Activated CD8-positive, alpha-beta T cell treated with anti-CD3 and anti-CD28 coated beads for 36 hours (primary cell): ENCODE measurements at regions not wholly inside any gene's neighbourhood (a gene's known extent, or its start where the extent isn't known, plus 50 kb on each side); places are given as distances from the start of the nearest gene placed in this dataset.

Source experiments
- ATAC-seq: fragments of 200-7000 bp; cut with Tn5 transposase; one replicate; pipeline ENCODE4 v1.10.0; 2021; ENCODE audit warnings: mild to moderate bottlenecking, moderate library complexity
- CTCF ChIA-PET: fragments of 350-600 bp; sonication (Branson Sonifier 250); formaldehyde crosslinking; loops from one replicate; lab custom pipeline; 2021; ENCODE audit warnings: antibody characterized with exemption; lab: Charles Lee
- POLR2A ChIA-PET: fragments of 350-600 bp; sonication (Branson Sonifier 250); formaldehyde crosslinking; loops from one replicate; lab custom pipeline; 2021; ENCODE audit warnings: antibody characterized with exemption; lab: Charles Lee
- DNase-seq: peaks from one replicate; pipeline ENCODE4 v3.0.0-alpha.2; 2020
- H3K27ac Mint-ChIP-seq: one replicate; pipeline ENCODE4 v1.8.0; 2021; ENCODE audit warnings: mild to moderate bottlenecking, mixed read lengths
- H3K27me3 Mint-ChIP-seq: one replicate; pipeline ENCODE4 v1.8.0; 2021; ENCODE audit warnings: mixed read lengths
- H3K36me3 Mint-ChIP-seq: one replicate; pipeline ENCODE4 v1.8.0; 2021; ENCODE audit warnings: low read depth, mixed read lengths
- H3K4me1 Mint-ChIP-seq: one replicate; pipeline ENCODE4 v1.8.0; 2021; ENCODE audit warnings: low read depth, mixed read lengths
- H3K4me3 Mint-ChIP-seq: one replicate; pipeline ENCODE4 v1.8.0; 2021; ENCODE audit warnings: mild to moderate bottlenecking, moderate library complexity, mixed read lengths
- H3K9me3 Mint-ChIP-seq: one replicate; pipeline ENCODE4 v1.8.0; 2021; ENCODE audit warnings: mixed read lengths
- intact Hi-C: fragments of 100-400 bp; cut with micrococcal nuclease; formaldehyde crosslinking; loops from one replicate; pipeline ENCODE4 v1.10.0; 2022
- TF ChIP-seq, protein P1 (sequence below): fragments of 200-600 bp; IDR thresholded peaks from one replicate; pipeline ENCODE4 v1.8.0; 2022; ENCODE audit warnings: antibody characterized with exemption, mild to moderate bottlenecking

- CTCF ChIA-PET, result no interaction called here
Observed at GRCh38 chr18:77373730-77374445, 124.2 kb downstream of the GALR1 start.

DNA sequence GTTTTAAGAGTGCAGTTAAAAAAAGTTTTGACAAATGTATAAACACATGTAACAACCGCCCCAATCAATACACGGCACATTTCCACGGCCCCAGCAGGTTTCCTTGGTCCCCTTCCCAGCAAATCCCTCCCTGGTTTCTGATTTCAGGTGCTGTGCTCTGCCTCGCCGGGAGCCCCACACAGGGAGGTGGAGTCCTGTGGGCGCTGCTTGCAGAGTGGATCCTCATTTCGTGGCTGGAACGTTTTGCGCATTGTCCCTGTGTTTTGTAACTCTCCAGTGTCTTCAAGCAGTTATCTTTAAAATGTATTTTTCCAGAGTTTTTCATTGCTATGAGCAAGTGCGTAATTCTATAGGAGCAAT, 124.8 kb downstream of the GALR1 start:
- TF ChIP-seq, protein P1, sequence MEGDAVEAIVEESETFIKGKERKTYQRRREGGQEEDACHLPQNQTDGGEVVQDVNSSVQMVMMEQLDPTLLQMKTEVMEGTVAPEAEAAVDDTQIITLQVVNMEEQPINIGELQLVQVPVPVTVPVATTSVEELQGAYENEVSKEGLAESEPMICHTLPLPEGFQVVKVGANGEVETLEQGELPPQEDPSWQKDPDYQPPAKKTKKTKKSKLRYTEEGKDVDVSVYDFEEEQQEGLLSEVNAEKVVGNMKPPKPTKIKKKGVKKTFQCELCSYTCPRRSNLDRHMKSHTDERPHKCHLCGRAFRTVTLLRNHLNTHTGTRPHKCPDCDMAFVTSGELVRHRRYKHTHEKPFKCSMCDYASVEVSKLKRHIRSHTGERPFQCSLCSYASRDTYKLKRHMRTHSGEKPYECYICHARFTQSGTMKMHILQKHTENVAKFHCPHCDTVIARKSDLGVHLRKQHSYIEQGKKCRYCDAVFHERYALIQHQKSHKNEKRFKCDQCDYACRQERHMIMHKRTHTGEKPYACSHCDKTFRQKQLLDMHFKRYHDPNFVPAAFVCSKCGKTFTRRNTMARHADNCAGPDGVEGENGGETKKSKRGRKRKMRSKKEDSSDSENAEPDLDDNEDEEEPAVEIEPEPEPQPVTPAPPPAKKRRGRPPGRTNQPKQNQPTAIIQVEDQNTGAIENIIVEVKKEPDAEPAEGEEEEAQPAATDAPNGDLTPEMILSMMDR, result no peak

More at GRCh38 chr18:77373730-77374445, 124.2 kb downstream of the GALR1 start:
- Mint-ChIP-seq H3K4me1 (no peaks in the 10 kb centered on the region), H3K27ac (no peak overlapping the region), H3K4me3 (no peak overlapping the region), H3K27me3 (peaks cover 4% of the 10 kb centered on the region), H3K36me3 (peaks cover 4% of the 10 kb centered on the region), H3K9me3 (peaks cover 5% of the 10 kb centered on the region)
- POLR2A ChIA-PET, result no interaction called here
- no peak for ATAC-seq
- no peak for DNase-seq
- TF ChIP-seq, protein P1, result no peak
- intact Hi-C loops, result no loop called here

DNA sequence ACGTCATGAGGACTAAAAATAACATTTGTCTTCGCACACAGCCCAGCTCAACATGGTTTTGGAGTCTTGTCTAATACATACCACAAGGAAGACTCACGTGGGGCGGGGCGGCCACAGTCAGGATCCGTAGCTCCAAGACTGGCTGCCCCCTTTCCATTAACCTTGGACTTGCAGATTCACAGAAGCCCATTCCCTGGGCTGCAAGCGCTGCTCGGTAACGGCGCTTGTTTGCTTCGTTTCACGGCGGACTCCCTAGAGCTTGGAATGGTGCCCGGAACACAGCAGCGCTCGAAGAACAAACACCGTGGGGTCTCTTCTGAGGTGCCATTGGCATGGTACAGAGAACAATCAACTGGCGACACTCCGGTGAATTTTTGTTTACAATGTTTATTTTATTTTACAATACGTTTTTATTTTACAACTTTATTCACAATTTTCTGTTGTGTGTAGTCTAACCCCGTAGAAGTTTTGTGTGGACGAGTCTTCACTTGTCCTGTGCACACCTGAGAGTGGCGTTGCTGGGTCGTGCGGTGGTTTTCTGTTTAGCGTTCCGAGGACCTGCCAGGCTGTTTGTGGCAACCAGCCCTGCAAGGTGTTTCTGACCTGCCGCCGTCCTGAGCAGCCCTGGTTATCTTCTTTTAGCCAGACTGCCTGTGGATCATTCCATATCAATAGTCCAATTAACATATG, 126.5 kb downstream of the GALR1 start:
- intact Hi-C loops, result no loop called here
- peaks cover 1% of the 10 kb centered on the region for H3K27me3 Mint-ChIP-seq
- no peaks in the 10 kb centered on the region for H3K36me3 Mint-ChIP-seq
- no peak overlapping the region for H3K27ac Mint-ChIP-seq
- ChIA-PET CTCF (no interaction called here), POLR2A (no interaction called here)
- H3K4me1 Mint-ChIP-seq, result no peaks in the 10 kb centered on the region
- DNase-seq, result no peak
- H3K4me3 Mint-ChIP-seq, result no peak overlapping the region
- TF ChIP-seq, protein P1, result no peak
- no peak for ATAC-seq
- no peaks in the 10 kb centered on the region for H3K9me3 Mint-ChIP-seq

More for the DNA sequence above, 124.8 kb downstream of the GALR1 start:
- ATAC-seq (no peak), DNase-seq (no peak)
- intact Hi-C loops, result no loop called here
- Mint-ChIP-seq H3K27ac (no peak overlapping the region), H3K4me1 (no peaks in the 10 kb centered on the region), H3K27me3 (peaks cover 4% of the 10 kb centered on the region), H3K9me3 (peaks cover 4% of the 10 kb centered on the region), H3K4me3 (no peak overlapping the region), H3K36me3 (peaks cover 3% of the 10 kb centered on the region)
- CTCF ChIA-PET, result no interaction called here
- POLR2A ChIA-PET, result no interaction called here

DNA sequence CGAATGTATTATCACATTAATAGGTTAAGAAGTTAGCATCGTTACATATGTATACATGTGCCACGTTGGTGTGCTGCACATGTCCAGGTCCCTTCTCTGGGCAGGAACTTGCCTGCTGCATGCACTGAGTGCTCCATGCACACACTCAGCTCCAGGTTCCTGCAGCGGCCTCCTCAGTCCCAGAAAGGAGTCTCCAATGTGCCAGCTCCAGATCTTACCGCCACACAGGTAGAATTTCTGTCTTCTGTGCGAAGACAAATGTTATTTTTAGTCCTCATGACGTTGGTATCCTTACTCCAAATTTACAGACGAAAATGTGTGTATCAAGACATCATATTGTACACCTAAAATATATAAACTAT, 127.1 kb downstream of the GALR1 start:
- no peak for DNase-seq
- no peak overlapping the region for H3K4me3 Mint-ChIP-seq
- POLR2A ChIA-PET, result no interaction called here
- intact Hi-C loops, result no loop called here
- CTCF ChIA-PET, result no interaction called here
- H3K36me3 Mint-ChIP-seq, result no peaks in the 10 kb centered on the region
- no peak for ATAC-seq
- no peaks in the 10 kb centered on the region for H3K4me1 Mint-ChIP-seq
- TF ChIP-seq, protein P1, result no peak
- peaks cover 5% of the 10 kb centered on the region for H3K27me3 Mint-ChIP-seq
- H3K9me3 Mint-ChIP-seq, result no peaks in the 10 kb centered on the region
- H3K27ac Mint-ChIP-seq, result no peak overlapping the region

- Mint-ChIP-seq H3K4me1 (no peaks in the 10 kb centered on the region), H3K27me3 (peaks cover 10% of the 10 kb centered on the region), H3K9me3 (no peaks in the 10 kb centered on the region), H3K4me3 (no peak overlapping the region), H3K36me3 (no peaks in the 10 kb centered on the region), H3K27ac (no peak overlapping the region)
- ATAC-seq (no peak), DNase-seq (no peak)
- intact Hi-C loops, result no loop called here
- ChIA-PET CTCF (no interaction called here), POLR2A (no interaction called here)
- TF ChIP-seq, protein P1, result no peak
Observed at GRCh38 chr18:77377813-77378212, 128.2 kb downstream of the GALR1 start.
